ENCODE measurements at regions not wholly inside any gene's neighbourhood (a gene's known extent, or its start where the extent isn't known, plus 50 kb on each side); places are given as distances from the start of the nearest gene placed in this dataset.
"Not testable (repeated sequence)": the region's sequence is repeated elsewhere in the genome, so short reads cannot be mapped to it uniquely, and the experiment has no call there.

- no peak for DNase-seq (ENCODE audit: low read depth)
These were observed 214.1 kb downstream of the RPAP3 start for GRCh38 chr12:47491516-47492305.

- DNase-seq (ENCODE audit: low read depth) = no peak
These were observed 216.9 kb downstream of the RPAP3 start for GRCh38 chr12:47488888-47489287.

GRCh38 chr12:47481041-47481440 lies 224.8 kb downstream of the RPAP3 start:
- DNase-seq (ENCODE audit: low read depth) = no peak

GRCh38 chr12:47478426-47478825 lies 227.4 kb downstream of the RPAP3 start:
- DNase-seq (ENCODE audit: low read depth) = no peak

- DNase-seq (ENCODE audit: low read depth) = no peak
These were observed 232.7 kb downstream of the RPAP3 start for GRCh38 chr12:47473091-47473490.

GRCh38 chr12:47470349-47470748 lies 235.5 kb downstream of the RPAP3 start:
- not testable (repeated sequence) for DNase-seq (ENCODE audit: low read depth)

GRCh38 chr12:47463918-47464317 lies 241.9 kb downstream of the RPAP3 start:
- DNase-seq (ENCODE audit: low read depth) = not testable (repeated sequence)

GRCh38 chr12:47458279-47458678 lies 247.6 kb downstream of the RPAP3 start:
- no peak for DNase-seq (ENCODE audit: low read depth)

GRCh38 chr12:47449797-47450196 lies 256.0 kb downstream of the RPAP3 start:
- no peak for DNase-seq (ENCODE audit: low read depth)

- no peak for DNase-seq (ENCODE audit: low read depth)
These were observed 263.5 kb downstream of the RPAP3 start for GRCh38 chr12:47442310-47442709.

GRCh38 chr12:47441490-47441889 lies 264.3 kb downstream of the RPAP3 start:
- no peak for DNase-seq (ENCODE audit: low read depth)

- no peak for DNase-seq (ENCODE audit: low read depth)
These were observed 267.7 kb downstream of the RPAP3 start for GRCh38 chr12:47438175-47438574.

GRCh38 chr12:47437570-47437969 lies 268.3 kb downstream of the RPAP3 start:
- no peak for DNase-seq (ENCODE audit: low read depth)

GRCh38 chr12:47433876-47434275 lies 272.0 kb downstream of the RPAP3 start:
- DNase-seq (ENCODE audit: low read depth) = no peak

GRCh38 chr12:47426678-47427309 lies 279.0 kb downstream of the RPAP3 start:
- not testable (repeated sequence) for DNase-seq (ENCODE audit: low read depth)

GRCh38 chr12:47422611-47423010 lies 283.2 kb downstream of the RPAP3 start:
- no peak for DNase-seq (ENCODE audit: low read depth)

- DNase-seq (ENCODE audit: low read depth) = no peak
These were observed 286.3 kb downstream of the RPAP3 start for GRCh38 chr12:47419497-47419896.

GRCh38 chr12:47417955-47418354 lies 287.9 kb downstream of the RPAP3 start:
- no peak for DNase-seq (ENCODE audit: low read depth)

GRCh38 chr12:47417121-47417520 lies 288.7 kb downstream of the RPAP3 start:
- no peak for DNase-seq (ENCODE audit: low read depth)

GRCh38 chr12:47415054-47415453 lies 290.8 kb downstream of the RPAP3 start:
- no peak for DNase-seq (ENCODE audit: low read depth)

GRCh38 chr12:47414511-47414910 lies 291.3 kb downstream of the RPAP3 start:
- no peak for DNase-seq (ENCODE audit: low read depth)

GRCh38 chr12:47413806-47414205 lies 292.0 kb downstream of the RPAP3 start:
- DNase-seq (ENCODE audit: low read depth) = peak; percentile 23

All from myocyte (in vitro differentiated cells).